HG03045 (cell line): ENCODE measurements at regions not wholly inside any gene's neighbourhood (a gene's known extent, or its start where the extent isn't known, plus 50 kb on each side); places are given as distances from the start of the nearest gene placed in this dataset.

Source experiments
- ATAC-seq: cut with Tn5 transposase; IDR thresholded peaks from one replicate; pipeline ENCODE4 v1.9.1; 2021; ENCODE audit warnings: mild to moderate bottlenecking, moderate library complexity; ENCODE audit not compliant: unreplicated experiment

DNA sequence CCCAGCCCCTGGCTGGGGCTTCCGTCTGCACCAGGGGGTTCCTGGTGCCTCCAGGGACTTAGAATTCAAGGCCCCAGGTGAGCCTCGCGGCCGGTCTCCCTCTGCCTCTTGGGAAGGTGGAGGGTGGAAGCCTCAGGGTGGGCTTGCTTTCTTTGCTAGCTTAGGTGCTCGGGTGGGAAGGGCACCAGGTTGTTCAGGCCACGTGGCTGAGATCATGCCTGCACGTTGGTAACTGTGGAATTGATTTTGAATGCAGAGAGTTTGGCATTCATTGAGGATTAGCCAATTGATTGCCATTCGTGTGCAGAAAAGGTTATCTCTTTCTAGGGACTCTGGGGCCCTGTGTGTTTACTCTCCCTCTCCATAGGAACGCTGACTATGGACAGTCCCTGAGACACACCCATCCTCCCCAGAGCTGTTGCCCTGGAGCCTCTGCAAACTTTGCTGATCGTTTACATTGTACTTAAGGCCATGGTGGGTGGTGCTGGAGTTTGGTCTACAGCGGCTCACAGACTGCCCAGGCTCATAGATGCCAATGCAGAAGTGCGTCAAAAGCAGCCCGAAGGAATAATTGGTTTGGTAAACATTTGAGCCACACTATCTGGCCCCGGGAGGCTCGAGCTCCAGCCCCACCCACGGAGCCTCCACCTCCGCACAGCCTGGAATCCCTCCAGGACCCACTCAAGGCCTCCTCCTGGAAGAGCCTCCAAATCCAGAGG is 1457.7 kb downstream of the BRD1 start:
- ATAC-seq = no peak

DNA sequence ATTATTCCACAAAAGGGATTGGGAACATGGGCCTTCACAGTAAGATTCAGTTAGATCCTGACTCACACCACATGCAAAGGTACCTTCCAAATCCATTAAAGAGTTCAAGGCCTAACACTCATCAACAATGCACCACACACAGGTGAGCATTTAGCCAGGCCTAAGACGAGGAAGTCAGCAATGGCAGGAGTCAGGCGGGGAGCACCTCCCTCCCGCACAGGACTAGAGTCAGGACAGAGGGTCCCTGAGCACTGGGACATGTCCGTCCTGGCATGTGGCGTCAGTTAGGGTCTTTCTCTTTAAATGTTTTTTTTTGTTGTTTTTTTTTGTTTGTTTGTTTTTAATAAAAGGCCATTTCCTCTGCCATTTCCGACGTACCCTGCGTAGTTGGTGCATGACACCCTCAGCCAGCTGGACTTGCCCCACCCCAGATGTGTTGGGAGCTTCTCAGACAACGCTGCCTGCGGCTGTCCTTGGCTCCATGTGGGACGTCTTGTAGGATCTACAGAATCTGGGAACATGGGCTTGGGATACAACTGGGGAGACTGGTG is 1458.6 kb downstream of the BRD1 start:
- ATAC-seq = no peak

DNA sequence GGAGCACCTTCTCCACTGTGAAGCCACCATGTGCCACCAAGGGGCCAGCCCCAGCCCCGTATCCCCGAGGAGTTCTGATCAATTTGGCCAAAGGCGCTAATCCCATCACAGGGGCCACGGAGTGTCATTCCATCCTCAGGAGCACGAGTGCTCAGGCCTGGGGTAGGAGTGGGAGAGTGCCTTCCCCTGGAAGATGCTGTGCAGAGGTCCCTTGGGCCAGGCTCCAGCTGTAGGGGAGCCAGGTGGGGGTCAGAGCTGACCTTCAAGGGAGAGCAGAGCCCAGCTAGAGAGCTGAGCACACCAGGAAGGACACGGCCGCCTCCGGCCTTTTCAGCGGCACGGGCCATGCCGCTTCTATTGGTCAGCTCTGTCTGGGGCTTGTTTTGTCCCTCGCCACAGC is 1459.9 kb downstream of the BRD1 start:
- ATAC-seq = no peak

DNA sequence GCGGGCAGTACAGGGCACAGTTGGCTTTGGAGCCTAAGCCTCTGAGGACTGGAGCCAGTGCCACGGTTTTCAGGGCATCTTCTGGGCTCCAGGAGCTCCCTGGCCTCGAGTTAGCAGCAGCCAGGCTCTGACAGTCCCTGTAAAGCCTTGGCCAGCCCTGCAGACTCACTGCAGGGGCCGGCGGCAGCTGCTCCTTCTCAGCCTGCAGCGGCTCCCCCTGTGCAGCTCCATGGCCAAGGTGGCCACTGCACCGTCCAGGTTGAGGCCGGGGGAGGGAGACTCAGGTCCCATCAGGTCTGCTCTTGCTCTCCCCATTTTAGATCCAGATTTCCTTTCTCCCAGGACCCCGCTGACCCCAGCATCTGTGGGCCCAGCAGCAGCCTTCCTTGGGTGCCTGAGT is 1461.1 kb downstream of the BRD1 start:
- ATAC-seq = no peak

DNA sequence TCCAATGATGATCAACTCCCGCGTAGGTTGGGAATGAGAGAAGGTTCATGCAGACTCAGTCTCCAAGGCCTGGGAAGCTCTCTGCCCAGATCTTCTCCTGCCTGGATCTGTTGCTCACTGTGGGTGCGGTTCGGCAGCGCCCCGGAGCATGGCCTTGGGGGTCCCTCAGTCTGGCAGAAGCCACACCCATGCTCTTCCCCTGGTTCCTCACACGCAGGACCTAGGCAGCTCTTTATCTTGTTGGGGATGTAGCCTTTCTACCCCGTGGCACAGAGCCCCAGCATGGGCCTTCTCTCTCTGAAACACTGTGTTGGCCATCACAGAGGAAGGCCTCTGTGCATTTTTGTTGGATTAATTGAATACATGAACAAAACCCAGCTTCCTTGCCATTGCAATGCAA is 1461.6 kb downstream of the BRD1 start:
- ATAC-seq = no peak

DNA sequence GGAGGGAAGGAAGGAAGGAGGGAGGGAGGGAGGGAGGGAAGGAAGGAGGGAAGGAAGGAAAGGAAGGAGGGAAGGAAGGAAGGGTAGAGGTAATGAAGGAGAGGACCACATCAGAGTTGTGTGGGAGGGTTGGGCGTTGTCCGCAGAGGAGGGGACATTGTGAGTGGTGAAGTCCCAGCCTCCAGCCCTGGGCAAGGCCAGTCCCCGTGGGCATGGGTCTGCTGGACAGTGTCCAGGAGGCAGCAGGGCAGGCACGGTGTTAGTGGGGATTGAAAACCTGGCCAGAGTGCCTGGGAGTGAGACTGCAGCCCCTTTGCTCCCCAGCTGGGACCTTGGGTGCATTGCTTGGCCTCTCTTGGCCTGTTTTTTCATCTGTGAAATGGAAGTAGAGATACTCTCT is 1462.3 kb downstream of the BRD1 start:
- no peak for ATAC-seq

DNA sequence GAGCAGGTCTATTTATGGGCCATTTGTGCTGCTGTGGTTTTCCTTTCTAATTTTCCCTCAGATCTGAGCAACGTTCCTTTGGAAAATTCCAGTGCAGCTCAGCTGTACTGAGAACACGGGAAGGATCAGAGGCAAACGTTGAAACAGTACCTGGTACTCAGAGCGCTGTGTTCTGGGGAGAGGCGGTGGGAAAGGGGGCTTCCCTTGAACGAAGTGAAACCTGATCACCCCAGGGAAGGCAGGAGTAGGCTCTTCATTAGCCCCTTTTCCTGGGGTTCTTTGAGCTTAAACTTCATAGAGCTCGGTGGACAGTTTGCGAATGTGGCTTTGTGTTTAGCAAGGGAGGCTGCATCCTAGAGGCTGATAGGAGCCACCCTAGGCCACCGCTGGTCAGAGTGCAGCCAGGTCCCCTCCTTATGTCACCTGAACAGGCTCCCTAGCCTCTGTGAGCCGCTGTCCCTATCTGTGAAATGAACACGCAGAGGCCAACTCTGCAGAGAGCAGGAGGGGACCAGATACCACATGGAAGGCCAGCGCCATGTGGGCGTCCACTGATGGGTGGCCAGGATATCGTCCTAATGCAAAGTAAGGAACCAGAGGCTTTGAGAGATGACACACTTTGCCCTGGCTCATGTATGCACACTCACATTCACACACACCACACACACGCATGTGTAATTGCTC is 1464.8 kb downstream of the BRD1 start:
- no peak for ATAC-seq

DNA sequence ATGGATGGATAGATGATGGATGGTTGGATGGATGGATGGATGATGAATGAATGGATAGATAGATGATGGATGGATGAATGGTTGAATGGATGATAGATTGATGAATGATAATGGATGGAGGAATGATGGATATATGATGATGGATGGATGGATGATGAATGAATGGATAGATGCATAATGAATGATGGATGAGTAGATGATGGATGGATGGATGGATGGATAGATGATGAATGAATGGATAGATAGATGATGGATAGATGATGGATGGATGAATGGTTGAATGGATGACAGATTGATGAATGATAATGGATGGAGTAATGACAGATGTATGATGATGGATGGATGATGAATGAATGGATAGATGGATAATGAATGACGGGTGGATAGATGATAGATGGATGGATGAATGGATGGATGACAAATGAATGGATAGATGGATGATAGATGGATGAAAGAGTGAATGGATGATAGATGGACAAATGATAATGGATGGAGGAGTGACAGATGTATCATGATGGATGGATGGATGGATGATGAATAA is 1466.5 kb downstream of the BRD1 start:
- no peak for ATAC-seq

DNA sequence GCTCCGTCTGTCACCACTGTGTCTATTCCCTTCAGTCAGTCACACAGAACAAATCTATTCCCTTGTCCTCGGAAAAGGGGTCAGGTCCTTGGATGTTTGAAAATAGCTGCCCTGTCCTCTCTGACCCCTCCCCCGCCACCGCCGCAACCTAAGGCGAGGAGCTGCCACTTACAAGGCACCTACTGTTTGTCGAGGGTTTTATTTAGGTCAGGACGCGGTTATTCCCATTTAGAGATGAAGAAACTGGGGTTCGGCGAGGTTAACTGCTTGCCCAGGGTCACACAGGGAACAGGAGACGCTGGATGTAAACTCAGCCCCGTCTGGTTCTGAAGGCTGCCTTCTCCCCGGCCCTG is 1468.1 kb downstream of the BRD1 start:
- ATAC-seq = no peak

DNA sequence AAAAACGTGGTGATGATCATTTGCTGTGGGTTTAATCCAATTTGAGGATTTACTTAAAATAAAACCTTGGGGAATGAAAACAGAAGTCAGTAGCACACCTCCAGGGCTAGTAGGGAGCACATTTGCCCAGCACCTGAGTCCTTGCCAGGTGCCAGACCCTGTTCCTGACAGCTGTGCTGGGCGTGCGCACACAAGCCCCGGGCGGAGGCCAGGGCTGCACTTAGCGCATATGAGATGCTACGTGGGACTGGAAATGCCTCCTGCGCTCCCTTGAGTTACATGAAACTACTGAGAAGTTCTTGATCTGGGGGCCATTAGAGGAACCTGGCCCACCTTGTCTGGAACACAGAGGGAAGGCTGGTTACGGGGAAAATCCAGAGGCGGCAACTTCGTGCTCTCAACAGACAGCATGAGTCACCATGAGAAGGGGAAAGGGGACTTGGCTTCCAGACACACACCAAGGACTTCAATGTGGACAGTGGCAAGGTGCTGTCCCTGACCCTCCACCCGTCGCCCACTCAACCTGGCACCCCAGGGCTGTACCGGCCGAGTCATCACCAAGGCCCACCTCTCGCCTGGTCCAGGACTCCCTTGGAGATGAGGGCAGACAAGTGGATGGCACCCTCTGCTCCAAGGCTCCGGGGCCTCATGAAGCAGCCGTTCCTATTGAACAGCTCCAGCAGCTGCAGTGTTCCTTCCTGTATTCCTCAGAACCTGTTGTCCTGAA is 1468.6 kb downstream of the BRD1 start:
- no peak for ATAC-seq

DNA sequence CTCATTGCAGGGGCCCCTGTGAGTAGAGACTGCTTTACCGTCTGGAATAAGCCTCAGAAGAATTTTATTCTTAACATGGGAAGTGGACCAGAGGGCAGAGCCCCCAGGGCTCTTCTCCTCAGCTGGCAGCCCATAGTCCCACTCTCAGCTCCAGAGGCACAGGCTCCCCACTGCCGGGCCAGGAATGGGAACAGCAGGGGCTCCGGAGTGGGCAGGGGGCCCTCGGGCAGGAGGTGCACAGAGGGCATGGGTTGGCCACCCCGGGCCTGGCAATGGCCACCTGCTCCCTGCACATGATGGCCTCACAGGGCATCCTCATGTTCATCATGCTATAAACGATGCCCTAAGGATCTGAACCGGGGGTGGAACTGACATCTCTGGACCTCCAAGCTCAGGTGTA is 1469.7 kb downstream of the BRD1 start:
- ATAC-seq = no peak

DNA sequence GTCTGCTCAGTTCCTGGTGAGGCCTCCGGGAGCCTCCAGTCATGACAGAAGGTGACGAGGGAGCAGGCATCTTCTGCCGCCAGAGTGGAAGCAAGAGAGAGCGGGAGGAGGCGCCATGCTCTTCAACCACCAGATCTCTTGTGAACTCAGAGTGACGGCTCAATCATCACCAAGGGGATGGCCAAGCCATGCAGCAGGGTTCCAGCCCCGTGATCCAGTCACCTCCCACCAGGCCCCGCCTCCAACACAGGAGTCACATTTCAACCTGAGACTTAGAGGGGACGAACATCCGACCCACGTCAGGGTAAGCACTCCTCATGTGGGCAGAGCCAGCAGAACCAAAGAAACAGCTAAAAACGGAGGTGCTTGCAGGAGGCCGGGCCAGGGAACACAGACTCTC is 1470.5 kb downstream of the BRD1 start:
- no peak for ATAC-seq

DNA sequence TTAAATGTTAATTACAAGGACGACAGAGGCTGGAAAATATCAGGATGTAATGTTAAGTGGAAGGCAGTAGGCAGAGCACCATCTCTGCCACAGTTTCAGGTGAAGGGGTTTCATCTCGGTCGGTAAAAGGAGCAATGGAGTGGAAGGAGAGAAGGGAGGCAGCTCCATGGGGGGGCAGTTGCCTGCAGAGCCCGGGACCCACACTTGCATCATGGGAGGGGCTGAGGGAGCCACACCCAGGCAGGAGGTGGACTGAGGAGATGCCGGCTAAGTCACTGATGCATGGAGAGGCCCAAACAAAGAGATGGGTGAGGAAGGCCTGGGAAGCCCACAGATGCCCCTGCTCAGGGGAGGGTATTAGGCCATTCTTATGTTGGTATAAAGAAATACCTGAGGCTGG is 1470.9 kb downstream of the BRD1 start:
- no peak for ATAC-seq

DNA sequence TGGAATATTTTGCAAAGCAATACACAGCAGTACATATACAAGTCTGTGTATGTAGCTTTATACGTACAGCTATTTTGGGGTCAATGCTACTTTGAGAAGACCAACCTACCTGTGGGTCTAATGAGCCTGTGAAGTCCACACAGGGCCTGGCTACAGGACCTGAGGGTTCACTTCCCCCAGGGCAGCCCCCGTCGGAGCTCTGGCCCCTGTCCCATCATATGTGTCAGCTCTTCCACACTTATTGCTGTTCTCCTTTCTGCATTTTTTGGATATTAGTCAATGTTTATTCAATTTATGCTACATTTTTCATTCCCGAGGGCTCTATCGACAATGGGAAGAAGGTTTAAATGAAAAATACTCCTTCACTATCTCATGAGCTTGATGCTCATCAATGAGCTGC is 1473.6 kb downstream of the BRD1 start:
- no peak for ATAC-seq

DNA sequence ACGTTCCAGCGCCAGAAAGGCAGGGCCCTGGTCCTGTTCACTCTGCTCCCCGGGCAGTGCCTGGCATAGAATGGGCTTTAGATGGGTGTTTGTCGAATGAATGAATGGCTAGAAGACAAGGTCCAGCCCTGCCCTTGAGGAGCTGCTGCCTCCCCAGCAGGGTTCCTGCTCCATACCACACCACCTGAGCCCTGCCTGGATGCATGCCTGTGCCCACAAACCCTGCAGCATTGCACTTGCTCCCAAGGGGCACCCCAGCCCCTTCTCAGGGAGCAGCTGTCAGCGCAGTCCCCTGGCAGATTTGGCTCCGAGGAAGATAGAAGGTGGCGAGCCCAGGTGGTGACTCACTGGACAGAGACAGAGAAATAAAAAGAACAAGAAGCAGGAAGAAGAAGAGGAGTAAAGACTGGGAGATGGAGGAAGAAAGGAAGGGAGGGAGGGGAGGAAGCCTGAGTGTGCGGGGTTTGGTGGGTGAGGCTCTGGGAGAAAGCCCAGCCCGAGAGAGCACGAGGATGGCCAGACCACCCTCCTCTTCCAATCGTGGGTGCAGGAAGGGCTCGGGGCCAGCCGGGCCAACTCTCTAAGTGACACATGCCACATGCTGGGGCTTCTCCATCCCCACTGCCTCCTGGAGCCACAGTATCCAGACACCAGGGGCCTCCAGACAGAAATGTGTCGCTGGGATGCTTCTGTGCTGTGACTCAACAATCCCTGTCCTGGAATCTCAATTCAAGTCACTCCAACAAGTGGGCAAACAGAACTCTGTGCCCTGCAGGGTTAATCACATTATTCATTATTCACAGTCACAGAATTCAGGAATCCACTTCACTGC is 1474.3 kb downstream of the BRD1 start:
- no peak for ATAC-seq

DNA sequence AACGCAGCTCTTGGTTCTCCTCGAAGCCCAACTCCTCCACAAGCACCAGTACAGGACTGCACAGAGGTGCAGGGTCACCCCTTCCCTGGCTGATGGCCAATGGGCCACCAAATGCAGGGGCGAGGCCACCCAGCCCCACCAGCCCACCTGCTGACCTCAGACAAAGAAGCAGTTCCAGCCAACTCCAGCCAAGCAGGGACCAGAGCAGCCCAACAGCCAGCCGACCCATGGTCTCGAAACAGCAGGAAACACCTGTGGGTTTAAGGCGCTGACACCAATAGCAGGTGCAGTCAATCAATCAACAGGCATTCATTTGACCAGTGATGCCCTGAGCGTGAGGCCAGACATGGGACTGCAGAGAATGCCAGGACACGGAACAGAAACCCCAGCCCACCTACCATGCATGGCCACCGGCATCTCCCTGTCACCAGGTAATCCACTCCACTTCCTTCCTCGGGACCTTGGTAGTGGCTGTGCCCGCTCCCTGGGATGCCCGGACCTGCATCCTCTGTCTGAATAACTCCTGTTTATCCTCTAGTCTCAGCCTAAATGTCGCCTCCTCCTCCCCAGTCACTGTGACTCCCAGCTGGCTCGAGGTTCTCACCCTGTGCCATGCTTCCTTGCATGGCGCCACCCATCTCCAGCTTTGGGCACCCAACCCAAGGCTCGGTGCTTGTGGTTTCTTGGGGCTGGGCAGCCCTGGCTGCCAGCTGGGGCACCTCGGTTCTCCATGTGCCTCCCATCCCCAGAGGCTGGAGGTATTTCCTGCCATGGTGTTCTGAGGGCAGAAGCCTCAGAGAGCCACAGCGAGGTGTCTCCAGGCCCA is 1475.4 kb downstream of the BRD1 start:
- no peak for ATAC-seq

DNA sequence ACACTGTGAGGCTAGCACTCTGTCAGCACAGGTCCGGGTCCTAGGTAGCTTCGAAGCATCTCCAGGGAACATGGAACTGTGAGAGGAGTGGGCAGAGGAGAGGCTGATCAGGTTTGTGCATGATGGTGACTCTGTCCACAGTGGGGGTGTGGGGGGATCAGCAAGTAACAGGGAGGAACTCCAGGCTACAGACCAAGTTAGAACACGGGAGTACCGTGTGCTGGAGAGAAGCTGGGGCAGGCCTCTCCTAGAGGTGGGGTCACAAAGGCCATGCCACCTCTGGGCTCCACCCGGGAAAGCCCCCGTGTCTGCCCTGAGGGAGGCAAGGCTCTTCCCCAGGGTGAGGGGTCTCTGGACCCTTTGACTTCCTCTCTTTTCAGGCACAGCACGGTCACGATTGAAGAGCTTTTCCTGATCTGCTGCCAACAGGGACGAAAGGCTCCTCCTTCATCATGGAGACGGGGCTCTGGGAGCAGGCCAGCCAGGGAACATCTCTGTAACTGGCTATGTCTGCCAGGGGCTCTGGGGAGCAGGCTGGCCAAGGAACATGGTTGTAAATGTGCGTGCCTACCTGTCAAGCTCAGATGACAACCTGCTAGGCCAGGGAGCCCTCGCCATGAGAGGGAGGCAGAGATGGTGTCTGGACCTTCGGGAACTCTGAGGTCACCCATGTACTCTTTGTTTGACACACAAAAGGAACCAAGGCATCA is 1476.1 kb downstream of the BRD1 start:
- no peak for ATAC-seq

DNA sequence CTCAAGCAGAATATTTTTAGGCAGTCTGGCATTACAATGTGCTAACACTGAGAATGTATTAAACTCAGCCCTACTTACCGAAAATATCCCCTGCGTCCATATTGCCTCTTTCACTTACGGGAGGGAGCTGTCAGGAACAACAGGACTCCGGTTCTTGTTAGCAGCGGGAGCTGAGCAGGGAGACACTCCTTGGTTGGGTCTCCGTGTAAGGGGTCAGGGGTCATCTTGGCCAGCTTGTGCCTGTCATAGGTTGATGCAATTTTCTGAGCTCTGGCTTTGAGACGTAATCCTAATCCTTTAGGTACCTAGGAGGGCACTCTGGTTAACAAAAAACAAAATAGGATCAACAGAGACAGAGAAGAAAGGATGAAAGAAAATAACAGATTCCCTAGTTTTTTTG is 1477.2 kb downstream of the BRD1 start:
- no peak for ATAC-seq

DNA sequence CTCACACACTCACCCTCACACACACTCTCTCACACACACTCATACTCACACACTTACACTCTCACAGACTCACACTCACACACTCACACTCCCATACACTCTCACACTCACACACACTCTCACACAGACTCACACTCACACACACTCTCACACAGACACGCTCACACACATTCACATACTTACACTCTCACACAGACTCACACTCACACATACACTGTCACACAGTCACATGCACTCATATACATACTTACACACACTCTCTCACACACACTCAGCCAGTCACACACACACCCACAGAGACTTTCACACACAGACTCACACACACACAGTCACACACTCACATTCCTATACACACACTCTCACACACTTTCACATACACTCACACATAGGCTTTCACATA is 1478.8 kb downstream of the BRD1 start:
- ATAC-seq = no peak
